Omental fat pad (tissue), 3 donors: ENCODE measurements at regions not wholly inside any gene's neighbourhood (a gene's known extent, or its start where the extent isn't known, plus 50 kb on each side); places are given as distances from the start of the nearest gene placed in this dataset.

Experiments used
- ATAC-seq: fragments of 150-250 bp; one replicate; pipeline ENCODE4 v1.9.1; 2016; ENCODE audit warnings: mild to moderate bottlenecking, moderate library complexity; ENCODE audit not compliant: low FRiP score
- DNase-seq: peaks from one replicate; pipeline ENCODE4 v3.0.0-alpha.2; 2019; ENCODE audit warnings: low spot score
- CTCF ChIP-seq, 3 donors: fragments of 450-650 bp; IDR thresholded peaks; one replicate each; pipeline ENCODE4 v1.5.1; 2016 to 2017; ENCODE audit warnings: antibody characterized with exemption in 3 of 3, mild to moderate bottlenecking in 3 of 3, moderate library complexity in 2 of 3

GRCh38 chr21:39118061-39118460 is 65.2 kb downstream of the PSMG1 start:
- no peak for DNase-seq
- ATAC-seq = no peak
- no peak for TF ChIP-seq CTCF (IDR thresholded peaks at IDR 0.05)

GRCh38 chr21:39117440-39117970 is 65.7 kb downstream of the PSMG1 start:
- ATAC-seq = no peak
- no peak for TF ChIP-seq CTCF (IDR thresholded peaks at IDR 0.05)
- no peak for DNase-seq

GRCh38 chr21:39116761-39117439 is 66.4 kb downstream of the PSMG1 start:
- DNase-seq (no peak), ATAC-seq (no peak)
- no peak for TF ChIP-seq CTCF (IDR thresholded peaks at IDR 0.05)

GRCh38 chr21:39115576-39116235 is 67.5 kb downstream of the PSMG1 start:
- no peak for TF ChIP-seq CTCF (IDR thresholded peaks at IDR 0.05)
- DNase-seq = no peak

GRCh38 chr21:39114871-39115575 is 68.2 kb downstream of the PSMG1 start:
- TF ChIP-seq CTCF (IDR thresholded peaks at IDR 0.05) = no peak
- DNase-seq (no peak), ATAC-seq (peak; percentile 72)

More at GRCh38 chr21:39115576-39116235, 67.5 kb downstream of the PSMG1 start:
- ATAC-seq = no peak

GRCh38 chr21:39111931-39112550 is 71.2 kb downstream of the PSMG1 start:
- TF ChIP-seq CTCF (IDR thresholded peaks at IDR 0.05) = no peak
- DNase-seq (no peak), ATAC-seq (peak; percentile 47)
